ENCODE measurements at regions not wholly inside any gene's neighbourhood (a gene's known extent, or its start where the extent isn't known, plus 50 kb on each side); places are given as distances from the start of the nearest gene placed in this dataset.

DNA sequence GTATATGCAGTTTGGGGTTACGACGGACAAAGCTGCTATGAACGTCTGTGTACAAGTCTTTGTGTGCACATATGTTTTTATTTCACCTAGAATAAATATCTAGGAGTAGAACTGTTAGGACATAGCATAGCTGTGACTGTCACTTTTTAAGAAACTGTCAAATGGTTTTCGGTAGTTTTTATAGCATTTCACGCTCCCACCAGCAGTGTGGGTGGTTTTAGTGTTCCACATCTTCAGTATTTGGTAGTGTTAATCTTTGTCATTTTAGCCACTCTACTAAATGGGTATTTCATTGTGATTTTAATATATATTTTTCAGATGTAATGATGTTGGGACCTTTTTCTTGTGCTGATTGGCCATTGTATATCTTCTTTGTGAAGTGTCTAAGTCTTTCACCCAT is 109.1 kb upstream of the BCAT1 start:
- in situ Hi-C loops (cut with MboI; ENCODE audit: low sequenced_read_pairs in 4 of 4) (no loop called here), intact Hi-C loops (cut with DNase I; ENCODE audit: low total_unique reads) (no loop called here)
- ATAC-seq = no peak
- H3K27ac ChIP-seq = no peak overlapping the region
- H3K4me1 ChIP-seq = no peaks in the 10 kb centered on the region
- no peaks in the 10 kb centered on the region for H3K27me3 ChIP-seq
- no peaks in the 10 kb centered on the region for H3K9me3 ChIP-seq
- H3K4me3 ChIP-seq = no peak overlapping the region
- H3K36me3 ChIP-seq = no peaks in the 10 kb centered on the region
- DNase-seq = no peak
- no peak for TF ChIP-seq POLR2A (IDR thresholded peaks at IDR 0.05)
- TF ChIP-seq, protein P1, sequence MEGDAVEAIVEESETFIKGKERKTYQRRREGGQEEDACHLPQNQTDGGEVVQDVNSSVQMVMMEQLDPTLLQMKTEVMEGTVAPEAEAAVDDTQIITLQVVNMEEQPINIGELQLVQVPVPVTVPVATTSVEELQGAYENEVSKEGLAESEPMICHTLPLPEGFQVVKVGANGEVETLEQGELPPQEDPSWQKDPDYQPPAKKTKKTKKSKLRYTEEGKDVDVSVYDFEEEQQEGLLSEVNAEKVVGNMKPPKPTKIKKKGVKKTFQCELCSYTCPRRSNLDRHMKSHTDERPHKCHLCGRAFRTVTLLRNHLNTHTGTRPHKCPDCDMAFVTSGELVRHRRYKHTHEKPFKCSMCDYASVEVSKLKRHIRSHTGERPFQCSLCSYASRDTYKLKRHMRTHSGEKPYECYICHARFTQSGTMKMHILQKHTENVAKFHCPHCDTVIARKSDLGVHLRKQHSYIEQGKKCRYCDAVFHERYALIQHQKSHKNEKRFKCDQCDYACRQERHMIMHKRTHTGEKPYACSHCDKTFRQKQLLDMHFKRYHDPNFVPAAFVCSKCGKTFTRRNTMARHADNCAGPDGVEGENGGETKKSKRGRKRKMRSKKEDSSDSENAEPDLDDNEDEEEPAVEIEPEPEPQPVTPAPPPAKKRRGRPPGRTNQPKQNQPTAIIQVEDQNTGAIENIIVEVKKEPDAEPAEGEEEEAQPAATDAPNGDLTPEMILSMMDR (IDR thresholded peaks at IDR 0.05 in 4 of 5, conservative IDR thresholded peaks at IDR 0.05 in 1 of 5) = no peak

DNA sequence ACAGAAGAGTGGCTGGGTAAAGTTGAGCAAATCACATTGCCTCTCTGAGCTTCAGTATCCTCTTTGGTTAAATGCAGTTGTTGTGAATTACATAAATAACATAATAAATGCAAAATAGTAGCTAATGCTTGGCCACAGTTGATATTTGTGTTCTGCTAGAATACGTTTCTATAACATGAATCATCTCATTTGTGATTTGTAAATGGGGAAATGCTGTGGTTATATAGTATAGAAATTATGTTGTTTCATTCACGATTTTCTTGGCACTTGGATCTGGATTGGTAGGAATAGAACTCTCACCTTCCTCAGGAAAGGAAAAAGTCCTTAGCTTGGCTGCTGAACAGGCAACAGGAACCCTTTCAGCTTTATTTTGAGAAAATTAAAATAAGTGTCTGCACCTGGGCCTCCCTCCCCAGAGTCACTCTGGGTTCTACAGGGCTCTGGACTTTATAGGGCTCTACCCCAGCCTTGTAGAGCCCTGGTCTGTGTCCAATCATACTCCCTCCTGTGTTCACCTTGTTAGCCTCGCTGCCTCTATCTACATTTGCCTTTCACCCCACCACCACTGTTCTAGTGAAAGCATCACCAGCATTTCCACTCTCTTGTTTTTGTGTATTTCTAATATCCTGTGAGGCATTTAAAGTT is 107.7 kb upstream of the BCAT1 start:
- H3K4me3 ChIP-seq = no peak overlapping the region
- no peaks in the 10 kb centered on the region for H3K9me3 ChIP-seq
- intact Hi-C loops (cut with DNase I; ENCODE audit: low total_unique reads) = no loop called here
- H3K27ac ChIP-seq = no peak overlapping the region
- H3K4me1 ChIP-seq = no peaks in the 10 kb centered on the region
- in situ Hi-C loops (cut with MboI; ENCODE audit: low sequenced_read_pairs in 4 of 4) = no loop called here
- TF ChIP-seq, protein P1 (IDR thresholded peaks at IDR 0.05 in 4 of 5, conservative IDR thresholded peaks at IDR 0.05 in 1 of 5) = no peak
- TF ChIP-seq POLR2A (IDR thresholded peaks at IDR 0.05) = no peak
- no peak for DNase-seq
- no peaks in the 10 kb centered on the region for H3K27me3 ChIP-seq
- no peak for ATAC-seq
- H3K36me3 ChIP-seq = no peaks in the 10 kb centered on the region

DNA sequence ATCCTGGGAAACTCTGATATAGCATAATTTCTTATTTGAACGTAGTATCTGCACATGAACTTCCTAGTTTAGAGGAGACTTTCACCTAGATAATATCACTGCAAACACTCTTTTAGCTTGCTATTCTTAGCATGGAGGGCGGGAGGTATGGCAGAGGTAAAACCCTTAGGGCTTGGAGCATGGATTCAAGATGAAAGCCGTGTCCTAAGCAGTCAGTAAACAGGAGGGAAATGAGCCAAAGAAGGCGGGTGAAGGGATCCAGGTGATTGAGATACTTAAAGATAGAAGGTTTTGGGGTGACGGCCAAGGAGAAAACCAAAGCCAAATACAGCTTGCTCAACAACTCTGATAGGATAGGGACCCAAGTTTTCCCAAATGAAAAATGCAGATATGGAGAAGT is 107.1 kb upstream of the BCAT1 start:
- in situ Hi-C loops (cut with MboI; ENCODE audit: low sequenced_read_pairs in 4 of 4) = no loop called here
- ATAC-seq = no peak
- intact Hi-C loops (cut with DNase I; ENCODE audit: low total_unique reads) = no loop called here
- Histone ChIP-seq H3K36me3 (no peaks in the 10 kb centered on the region), H3K4me1 (no peaks in the 10 kb centered on the region), H3K27me3 (no peaks in the 10 kb centered on the region), H3K9me3 (no peaks in the 10 kb centered on the region), H3K27ac (no peak overlapping the region), H3K4me3 (no peak overlapping the region)
- DNase-seq = no peak
- TF ChIP-seq POLR2A (IDR thresholded peaks at IDR 0.05) = no peak
- TF ChIP-seq, protein P1 (IDR thresholded peaks at IDR 0.05 in 4 of 5, conservative IDR thresholded peaks at IDR 0.05 in 1 of 5) = no peak

DNA sequence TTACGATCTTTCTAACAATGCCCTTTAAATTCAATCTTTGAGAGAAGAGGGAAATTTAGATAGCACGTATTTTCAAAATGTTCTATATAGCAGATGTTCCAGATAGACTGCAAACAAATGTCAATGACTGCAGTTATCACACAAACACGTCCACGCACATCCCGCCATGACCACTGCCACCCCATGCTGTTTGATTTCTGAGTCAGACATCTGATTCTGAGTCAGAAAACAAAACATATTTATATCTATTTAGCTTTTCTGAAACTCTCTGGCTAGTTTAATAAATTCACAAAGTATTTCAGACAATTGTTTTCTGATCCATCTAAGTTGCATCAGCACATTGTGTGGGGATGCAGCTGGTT is 105.9 kb upstream of the BCAT1 start:
- H3K36me3 ChIP-seq = no peaks in the 10 kb centered on the region
- no peaks in the 10 kb centered on the region for H3K9me3 ChIP-seq
- ATAC-seq (no peak), DNase-seq (no peak)
- H3K27me3 ChIP-seq = no peaks in the 10 kb centered on the region
- H3K4me1 ChIP-seq = no peaks in the 10 kb centered on the region
- intact Hi-C loops (cut with DNase I; ENCODE audit: low total_unique reads) = no loop called here
- in situ Hi-C loops (cut with MboI; ENCODE audit: low sequenced_read_pairs in 4 of 4) = no loop called here
- no peak overlapping the region for H3K27ac ChIP-seq
- TF ChIP-seq, protein P1 (IDR thresholded peaks at IDR 0.05 in 4 of 5, conservative IDR thresholded peaks at IDR 0.05 in 1 of 5) = no peak
- no peak for TF ChIP-seq POLR2A (IDR thresholded peaks at IDR 0.05)
- peak overlapping the region in 1 of 4 donors; percentile 15 for H3K4me3 ChIP-seq

All from gastrocnemius medialis (tissue), 4 donors.